ENCODE measurements at regions not wholly inside any gene's neighbourhood (a gene's known extent, or its start where the extent isn't known, plus 50 kb on each side); places are given as distances from the start of the nearest gene placed in this dataset.

- H3K9ac ChIP-seq (ENCODE audit: low read depth, low read length) = no peak overlapping the region
- H3K27me3 ChIP-seq (ENCODE audit: control insufficient read depth, insufficient read depth, low read length) = no peaks in the 10 kb centered on the region
- no peak overlapping the region for H3K4me3 ChIP-seq (ENCODE audit: low read depth, low read length)
- no peaks in the 10 kb centered on the region for H3K9me3 ChIP-seq (ENCODE audit: control insufficient read depth, insufficient read depth, low read length)
- H3K4me1 ChIP-seq (ENCODE audit: control insufficient read depth, insufficient read depth, low read length) = no peaks in the 10 kb centered on the region
- H3K36me3 ChIP-seq (ENCODE audit: control insufficient read depth, insufficient read depth, low read length) = no peaks in the 10 kb centered on the region
Measured at GRCh38 chr2:226636586-226636985, 163.0 kb downstream of the IRS1 start.

- no peaks in the 10 kb centered on the region for H3K27me3 ChIP-seq (ENCODE audit: control insufficient read depth, insufficient read depth, low read length)
- H3K9me3 ChIP-seq (ENCODE audit: control insufficient read depth, insufficient read depth, low read length) = no peaks in the 10 kb centered on the region
- no peaks in the 10 kb centered on the region for H3K4me1 ChIP-seq (ENCODE audit: control insufficient read depth, insufficient read depth, low read length)
- H3K4me3 ChIP-seq (ENCODE audit: low read depth, low read length) = no peak overlapping the region
- no peaks in the 10 kb centered on the region for H3K36me3 ChIP-seq (ENCODE audit: control insufficient read depth, insufficient read depth, low read length)
- no peak overlapping the region for H3K9ac ChIP-seq (ENCODE audit: low read depth, low read length)
Measured at GRCh38 chr2:226634943-226635604, 164.5 kb downstream of the IRS1 start.

GRCh38 chr2:226631671-226632070 is 167.9 kb downstream of the IRS1 start:
- no peaks in the 10 kb centered on the region for H3K27me3 ChIP-seq (ENCODE audit: control insufficient read depth, insufficient read depth, low read length)
- H3K9me3 ChIP-seq (ENCODE audit: control insufficient read depth, insufficient read depth, low read length) = no peaks in the 10 kb centered on the region
- no peak overlapping the region for H3K9ac ChIP-seq (ENCODE audit: low read depth, low read length)
- no peaks in the 10 kb centered on the region for H3K36me3 ChIP-seq (ENCODE audit: control insufficient read depth, insufficient read depth, low read length)
- H3K4me1 ChIP-seq (ENCODE audit: control insufficient read depth, insufficient read depth, low read length) = no peaks in the 10 kb centered on the region
- no peak overlapping the region for H3K4me3 ChIP-seq (ENCODE audit: low read depth, low read length)

GRCh38 chr2:226631187-226631586 is 168.4 kb downstream of the IRS1 start:
- no peak overlapping the region for H3K4me3 ChIP-seq (ENCODE audit: low read depth, low read length)
- H3K4me1 ChIP-seq (ENCODE audit: control insufficient read depth, insufficient read depth, low read length) = no peaks in the 10 kb centered on the region
- H3K36me3 ChIP-seq (ENCODE audit: control insufficient read depth, insufficient read depth, low read length) = no peaks in the 10 kb centered on the region
- no peaks in the 10 kb centered on the region for H3K27me3 ChIP-seq (ENCODE audit: control insufficient read depth, insufficient read depth, low read length)
- H3K9ac ChIP-seq (ENCODE audit: low read depth, low read length) = no peak overlapping the region
- no peaks in the 10 kb centered on the region for H3K9me3 ChIP-seq (ENCODE audit: control insufficient read depth, insufficient read depth, low read length)

- H3K36me3 ChIP-seq (ENCODE audit: control insufficient read depth, insufficient read depth, low read length) = no peaks in the 10 kb centered on the region
- no peak overlapping the region for H3K4me3 ChIP-seq (ENCODE audit: low read depth, low read length)
Measured at GRCh38 chr2:226625946-226626345, 173.7 kb downstream of the IRS1 start.

GRCh38 chr2:226623587-226624368 is 175.8 kb downstream of the IRS1 start:
- Histone ChIP-seq H3K4me1 (ENCODE audit: control insufficient read depth, insufficient read depth, low read length) (no peaks in the 10 kb centered on the region), H3K4me3 (ENCODE audit: low read depth, low read length) (no peak overlapping the region)

More at GRCh38 chr2:226625946-226626345, 173.7 kb downstream of the IRS1 start:
- Histone ChIP-seq H3K9me3 (ENCODE audit: control insufficient read depth, insufficient read depth, low read length) (no peaks in the 10 kb centered on the region), H3K4me1 (ENCODE audit: control insufficient read depth, insufficient read depth, low read length) (no peaks in the 10 kb centered on the region), H3K9ac (ENCODE audit: low read depth, low read length) (no peak overlapping the region), H3K27me3 (ENCODE audit: control insufficient read depth, insufficient read depth, low read length) (no peaks in the 10 kb centered on the region)

GRCh38 chr2:226622484-226622883 is 177.1 kb downstream of the IRS1 start:
- H3K27me3 ChIP-seq (ENCODE audit: control insufficient read depth, insufficient read depth, low read length) = no peaks in the 10 kb centered on the region
- no peaks in the 10 kb centered on the region for H3K36me3 ChIP-seq (ENCODE audit: control insufficient read depth, insufficient read depth, low read length)
- no peaks in the 10 kb centered on the region for H3K9me3 ChIP-seq (ENCODE audit: control insufficient read depth, insufficient read depth, low read length)
- H3K4me3 ChIP-seq (ENCODE audit: low read depth, low read length) = no peak overlapping the region
- no peak overlapping the region for H3K9ac ChIP-seq (ENCODE audit: low read depth, low read length)
- no peaks in the 10 kb centered on the region for H3K4me1 ChIP-seq (ENCODE audit: control insufficient read depth, insufficient read depth, low read length)

More at GRCh38 chr2:226623587-226624368, 175.8 kb downstream of the IRS1 start:
- H3K27me3 ChIP-seq (ENCODE audit: control insufficient read depth, insufficient read depth, low read length) = no peaks in the 10 kb centered on the region
- no peak overlapping the region for H3K9ac ChIP-seq (ENCODE audit: low read depth, low read length)
- no peaks in the 10 kb centered on the region for H3K9me3 ChIP-seq (ENCODE audit: control insufficient read depth, insufficient read depth, low read length)
- H3K36me3 ChIP-seq (ENCODE audit: control insufficient read depth, insufficient read depth, low read length) = no peaks in the 10 kb centered on the region

GRCh38 chr2:226620176-226620575 is 179.4 kb downstream of the IRS1 start:
- no peak overlapping the region for H3K9ac ChIP-seq (ENCODE audit: low read depth, low read length)
- no peaks in the 10 kb centered on the region for H3K36me3 ChIP-seq (ENCODE audit: control insufficient read depth, insufficient read depth, low read length)
- H3K27me3 ChIP-seq (ENCODE audit: control insufficient read depth, insufficient read depth, low read length) = no peaks in the 10 kb centered on the region
- no peaks in the 10 kb centered on the region for H3K9me3 ChIP-seq (ENCODE audit: control insufficient read depth, insufficient read depth, low read length)
- no peaks in the 10 kb centered on the region for H3K4me1 ChIP-seq (ENCODE audit: control insufficient read depth, insufficient read depth, low read length)
- H3K4me3 ChIP-seq (ENCODE audit: low read depth, low read length) = no peak overlapping the region

- Histone ChIP-seq H3K27me3 (ENCODE audit: control insufficient read depth, insufficient read depth, low read length) (no peaks in the 10 kb centered on the region), H3K4me3 (ENCODE audit: low read depth, low read length) (no peak overlapping the region), H3K36me3 (ENCODE audit: control insufficient read depth, insufficient read depth, low read length) (no peaks in the 10 kb centered on the region), H3K9ac (ENCODE audit: low read depth, low read length) (no peak overlapping the region), H3K9me3 (ENCODE audit: control insufficient read depth, insufficient read depth, low read length) (no peaks in the 10 kb centered on the region), H3K4me1 (ENCODE audit: control insufficient read depth, insufficient read depth, low read length) (no peaks in the 10 kb centered on the region)
Measured at GRCh38 chr2:226619707-226620106, 179.9 kb downstream of the IRS1 start.

- Histone ChIP-seq H3K27me3 (ENCODE audit: control insufficient read depth, insufficient read depth, low read length) (no peaks in the 10 kb centered on the region), H3K4me3 (ENCODE audit: low read depth, low read length) (no peak overlapping the region), H3K4me1 (ENCODE audit: control insufficient read depth, insufficient read depth, low read length) (no peaks in the 10 kb centered on the region), H3K36me3 (ENCODE audit: control insufficient read depth, insufficient read depth, low read length) (no peaks in the 10 kb centered on the region), H3K9ac (ENCODE audit: low read depth, low read length) (no peak overlapping the region), H3K9me3 (ENCODE audit: control insufficient read depth, insufficient read depth, low read length) (no peaks in the 10 kb centered on the region)
Measured at GRCh38 chr2:226618875-226619605, 180.6 kb downstream of the IRS1 start.

- Histone ChIP-seq H3K4me3 (ENCODE audit: low read depth, low read length) (no peak overlapping the region), H3K4me1 (ENCODE audit: control insufficient read depth, insufficient read depth, low read length) (no peaks in the 10 kb centered on the region), H3K27me3 (ENCODE audit: control insufficient read depth, insufficient read depth, low read length) (no peaks in the 10 kb centered on the region), H3K36me3 (ENCODE audit: control insufficient read depth, insufficient read depth, low read length) (no peaks in the 10 kb centered on the region), H3K9ac (ENCODE audit: low read depth, low read length) (no peak overlapping the region), H3K9me3 (ENCODE audit: control insufficient read depth, insufficient read depth, low read length) (no peaks in the 10 kb centered on the region)
Measured at GRCh38 chr2:226618544-226618874, 181.1 kb downstream of the IRS1 start.

- H3K9me3 ChIP-seq (ENCODE audit: control insufficient read depth, insufficient read depth, low read length) = no peaks in the 10 kb centered on the region
- no peaks in the 10 kb centered on the region for H3K36me3 ChIP-seq (ENCODE audit: control insufficient read depth, insufficient read depth, low read length)
- no peaks in the 10 kb centered on the region for H3K27me3 ChIP-seq (ENCODE audit: control insufficient read depth, insufficient read depth, low read length)
- no peak overlapping the region for H3K4me3 ChIP-seq (ENCODE audit: low read depth, low read length)
- no peaks in the 10 kb centered on the region for H3K4me1 ChIP-seq (ENCODE audit: control insufficient read depth, insufficient read depth, low read length)
- H3K9ac ChIP-seq (ENCODE audit: low read depth, low read length) = no peak overlapping the region
Measured at GRCh38 chr2:226615891-226616290, 183.7 kb downstream of the IRS1 start.

Measured in iPS-15b (cell line).